CD4-positive, alpha-beta T cell (primary cell): ENCODE measurements at regions not wholly inside any gene's neighbourhood (a gene's known extent, or its start where the extent isn't known, plus 50 kb on each side); places are given as distances from the start of the nearest gene placed in this dataset.
"Not testable (repeated sequence)": the region's sequence is repeated elsewhere in the genome, so short reads cannot be mapped to it uniquely, and the experiment has no call there.

Experiments used
- ATAC-seq: fragments of 200-7000 bp; cut with Tn5 transposase; one replicate; pipeline ENCODE4 v1.10.0; 2022; ENCODE audit warnings: mild to moderate bottlenecking; ENCODE audit not compliant: poor library complexity
- CTCF ChIA-PET: fragments of 350-600 bp; sonication (Branson Sonifier 250); formaldehyde crosslinking; loops from one replicate; lab custom pipeline; 2021; ENCODE audit warnings: antibody characterized with exemption, inconsistent platforms; lab: Charles Lee
- POLR2A ChIA-PET: fragments of 350-600 bp; sonication (Branson Sonifier 250); formaldehyde crosslinking; loops from one replicate; lab custom pipeline; 2021; ENCODE audit warnings: antibody characterized with exemption, inconsistent platforms; lab: Charles Lee
- DNase-seq, 14 experiments: peaks; one replicate each; pipeline ENCODE4 v3.0.0-alpha.2; 2013 to 2020; ENCODE audit warnings: mixed read lengths in 2 of 14
- H3K27ac ChIP-seq, 2 donors: one replicate each; pipeline versions ENCODE4 v1.5.1 to v1.7.0; 2013; ENCODE audit warnings: low read length in 2 of 2, low read depth in 1 of 2, mild to moderate bottlenecking in 1 of 2
- H3K27me3 ChIP-seq, 2 experiments: 1 replicate in 1 of 2; 2 replicates in 1 of 2; pipeline versions ENCODE4 v1.6.1 to v1.7.0; 2013; ENCODE audit warnings: low read length in 2 of 2, control low read depth in 1 of 2, mild to moderate bottlenecking in 1 of 2, moderate library complexity in 1 of 2; ENCODE audit not compliant: insufficient read depth in 2 of 2, control insufficient read depth in 1 of 2
- H3K36me3 ChIP-seq: one replicate; pipeline ENCODE4 v1.6.1; 2013; ENCODE audit warnings: low read length, control low read depth; ENCODE audit not compliant: insufficient read depth
- H3K4me1 ChIP-seq: one replicate; pipeline ENCODE4 v1.6.1; 2013; ENCODE audit warnings: low read length, control low read depth; ENCODE audit not compliant: insufficient read depth
- H3K4me3 ChIP-seq: one replicate; pipeline ENCODE4 v1.5.1; 2013; ENCODE audit warnings: mild to moderate bottlenecking, low read length, moderate library complexity
- H3K9me3 ChIP-seq, 2 experiments: 1 replicate in 1 of 2; 2 replicates in 1 of 2; pipeline versions ENCODE4 v1.6.1 to v1.7.0; 2013; ENCODE audit warnings: low read length in 2 of 2, mild to moderate bottlenecking in 2 of 2, control low read depth in 1 of 2, moderate library complexity in 1 of 2; ENCODE audit not compliant: control insufficient read depth in 1 of 2, insufficient read depth in 1 of 2
- H3K27ac Mint-ChIP-seq: one replicate; pipeline ENCODE4 v1.8.0; 2020; ENCODE audit warnings: mixed read lengths
- H3K27me3 Mint-ChIP-seq: one replicate; pipeline ENCODE4 v1.8.0; 2021; ENCODE audit warnings: mixed read lengths
- H3K36me3 Mint-ChIP-seq: one replicate; pipeline ENCODE4 v1.8.0; 2021; ENCODE audit warnings: low read depth, mixed read lengths
- H3K4me1 Mint-ChIP-seq: one replicate; pipeline ENCODE4 v1.8.0; 2021; ENCODE audit warnings: low read depth, mixed read lengths
- H3K4me3 Mint-ChIP-seq: one replicate; pipeline ENCODE4 v1.8.0; 2020; ENCODE audit warnings: mild to moderate bottlenecking, mixed read lengths
- H3K9me3 Mint-ChIP-seq: one replicate; pipeline ENCODE4 v1.8.0; 2020; ENCODE audit warnings: mixed read lengths
- CTCF ChIP-seq: fragments of 200-600 bp; IDR thresholded peaks from one replicate; pipeline ENCODE4 v1.8.0; 2022; ENCODE audit warnings: antibody characterized with exemption, mild to moderate bottlenecking
- intact Hi-C, 2 experiments: fragments of 100-400 bp; cut with DNase I in 1 of 2; cut with micrococcal nuclease in 1 of 2; formaldehyde crosslinking; loops; one replicate each; pipeline versions ENCODE4 v1.15.1 to v1.9.0; 2023 to 2025; cut with DNase I, micrococcal nuclease

- ChIA-PET POLR2A (no interaction called here), CTCF (no interaction called here)
- intact Hi-C loops, result no loop called here
- no peak overlapping the region for H3K4me3 ChIP-seq
- no peaks in the 10 kb centered on the region for H3K27me3 ChIP-seq
- peaks cover 10% of the 10 kb centered on the region for H3K9me3 Mint-ChIP-seq
- H3K4me1 Mint-ChIP-seq, result no peaks in the 10 kb centered on the region
- no peaks in the 10 kb centered on the region for H3K36me3 ChIP-seq
- TF ChIP-seq CTCF, result no peak
- peaks cover 3% of the 10 kb centered on the region for H3K27me3 Mint-ChIP-seq
- no peak for DNase-seq
- no peak overlapping the region for H3K27ac ChIP-seq
- no peaks in the 10 kb centered on the region for H3K36me3 Mint-ChIP-seq
- no peaks in the 10 kb centered on the region for H3K4me1 ChIP-seq
- no peak overlapping the region for H3K4me3 Mint-ChIP-seq
- peaks cover 0 to 4% of the 10 kb centered on the region in 2 experiments for H3K9me3 ChIP-seq
- ATAC-seq, result no peak
- H3K27ac Mint-ChIP-seq, result no peak overlapping the region
Observed at GRCh38 chr3:182330646-182331045, 462.7 kb upstream of the ATP11B start.

GRCh38 chr3:182331341-182331740 lies 462.0 kb upstream of the ATP11B start:
- ChIA-PET POLR2A (no interaction called here), CTCF (no interaction called here)
- H3K9me3 ChIP-seq, result peaks cover 0 to 4% of the 10 kb centered on the region in 2 experiments
- no peaks in the 10 kb centered on the region for H3K4me1 ChIP-seq
- H3K36me3 Mint-ChIP-seq, result no peaks in the 10 kb centered on the region
- H3K27ac ChIP-seq, result no peak overlapping the region
- no peaks in the 10 kb centered on the region for H3K36me3 ChIP-seq
- no peaks in the 10 kb centered on the region for H3K27me3 ChIP-seq
- intact Hi-C loops, result no loop called here
- no peaks in the 10 kb centered on the region for H3K4me1 Mint-ChIP-seq
- no peak overlapping the region for H3K27ac Mint-ChIP-seq
- H3K4me3 ChIP-seq, result no peak overlapping the region
- DNase-seq, result no peak
- H3K4me3 Mint-ChIP-seq, result no peak overlapping the region
- no peak for ATAC-seq
- H3K9me3 Mint-ChIP-seq, result peaks cover 10% of the 10 kb centered on the region
- H3K27me3 Mint-ChIP-seq, result peaks cover 3% of the 10 kb centered on the region
- TF ChIP-seq CTCF, result no peak

GRCh38 chr3:182342252-182342651 lies 451.1 kb upstream of the ATP11B start:
- Mint-ChIP-seq H3K36me3 (no peaks in the 10 kb centered on the region), H3K27ac (no peak overlapping the region), H3K4me3 (no peak overlapping the region), H3K27me3 (no peaks in the 10 kb centered on the region), H3K9me3 (peaks cover 3% of the 10 kb centered on the region), H3K4me1 (no peaks in the 10 kb centered on the region)
- Histone ChIP-seq H3K27me3 (no peaks in the 10 kb centered on the region), H3K9me3 (peaks cover 0 to 3% of the 10 kb centered on the region in 2 experiments), H3K4me1 (no peaks in the 10 kb centered on the region), H3K27ac (no peak overlapping the region), H3K36me3 (no peaks in the 10 kb centered on the region), H3K4me3 (no peak overlapping the region)
- no peak for ATAC-seq
- TF ChIP-seq CTCF, result no peak
- POLR2A ChIA-PET, result no interaction called here
- intact Hi-C loops, result no loop called here
- CTCF ChIA-PET, result no interaction called here
- no peak for DNase-seq

GRCh38 chr3:182344026-182344425 lies 449.3 kb upstream of the ATP11B start:
- H3K4me3 Mint-ChIP-seq, H3K36me3 Mint-ChIP-seq, H3K27ac ChIP-seq, H3K27me3 ChIP-seq, POLR2A ChIA-PET, H3K9me3 Mint-ChIP-seq, H3K4me1 Mint-ChIP-seq, ATAC-seq, H3K4me3 ChIP-seq, H3K4me1 ChIP-seq, H3K27ac Mint-ChIP-seq, CTCF ChIA-PET, H3K27me3 Mint-ChIP-seq, intact Hi-C loops, H3K9me3 ChIP-seq, DNase-seq, H3K36me3 ChIP-seq: not testable (repeated sequence)
